ENCODE measurements at regions not wholly inside any gene's neighbourhood (a gene's known extent, or its start where the extent isn't known, plus 50 kb on each side); places are given as distances from the start of the nearest gene placed in this dataset.
"Not testable (repeated sequence)": the region's sequence is repeated elsewhere in the genome, so short reads cannot be mapped to it uniquely, and the experiment has no call there.

DNA sequence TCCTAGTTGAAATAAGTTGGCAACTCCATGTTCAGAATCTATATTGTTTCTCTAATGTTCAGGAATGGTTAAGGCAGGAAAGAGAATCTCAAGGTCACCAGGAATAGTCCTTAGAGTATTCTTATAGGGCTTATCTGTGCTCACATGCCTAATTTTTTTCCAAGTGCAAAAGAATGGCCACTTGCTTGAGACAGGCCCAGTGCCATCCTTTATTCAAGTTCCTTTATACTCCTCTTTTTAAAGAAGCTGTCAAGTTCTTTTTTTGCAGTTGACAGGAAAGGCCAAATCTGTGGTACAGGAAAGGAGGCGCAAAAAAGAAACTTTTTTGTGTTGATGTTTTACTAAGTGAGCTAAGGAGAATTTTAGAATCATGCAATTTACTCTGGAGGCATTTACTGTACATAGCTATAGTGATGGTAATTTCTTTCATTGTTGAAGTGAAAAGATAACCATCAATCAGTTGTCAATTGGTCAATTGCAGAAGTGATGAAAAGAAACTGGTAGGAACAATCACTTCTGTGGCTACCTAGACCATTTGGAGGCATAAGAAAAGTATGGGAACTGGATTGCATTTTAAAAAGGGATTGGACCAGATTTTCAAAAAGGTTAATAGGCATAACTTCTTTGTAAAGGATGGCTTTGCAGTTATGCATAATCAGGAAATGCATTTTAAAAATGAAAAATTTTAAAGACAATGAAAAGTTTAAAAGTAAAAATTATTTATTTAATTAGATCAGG is 102.5 kb upstream of the SOX2 start:
- DNase-seq (ENCODE audit: low read depth, low spot score): no peak

DNA sequence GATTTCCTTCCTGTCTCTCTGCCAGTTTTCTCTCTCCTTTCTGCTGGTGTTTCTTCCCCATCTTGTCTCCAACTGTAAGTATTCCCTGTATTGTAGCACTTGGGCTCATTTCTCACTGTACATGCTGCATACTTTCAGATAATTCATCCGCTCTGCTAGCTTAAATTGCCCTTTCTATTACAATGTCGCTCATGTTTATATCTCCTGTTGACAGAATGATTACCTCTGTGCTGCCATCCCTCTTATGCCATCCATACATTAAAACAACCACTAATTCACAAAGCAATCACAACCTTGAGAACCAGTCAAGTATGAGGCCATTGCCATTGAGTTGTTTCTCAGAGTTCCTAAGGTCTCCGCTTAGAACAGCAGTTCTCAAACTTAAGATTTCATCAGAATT is 107.5 kb upstream of the SOX2 start:
- no peak for DNase-seq (ENCODE audit: low read depth, low spot score)

DNA sequence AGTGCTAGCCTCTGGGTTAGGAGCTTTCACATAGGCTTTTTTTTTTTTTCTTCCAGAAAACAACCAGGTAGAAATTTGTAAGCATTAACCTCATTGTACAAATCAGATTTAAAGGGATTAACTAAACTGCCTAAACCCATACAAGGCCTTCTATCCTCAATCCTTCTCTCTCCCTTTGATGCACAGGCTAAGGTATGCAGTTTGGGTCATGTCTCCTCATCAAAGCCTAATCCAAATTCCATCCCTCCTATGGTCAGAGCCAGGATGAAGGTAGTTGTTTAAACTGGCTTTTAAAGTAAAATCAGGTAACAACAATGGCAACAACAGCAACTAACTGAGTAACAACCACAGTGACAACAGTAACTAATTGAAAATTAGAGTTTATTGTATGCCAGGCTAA is 115.6 kb upstream of the SOX2 start:
- no peak for DNase-seq (ENCODE audit: low read depth, low spot score)

DNA sequence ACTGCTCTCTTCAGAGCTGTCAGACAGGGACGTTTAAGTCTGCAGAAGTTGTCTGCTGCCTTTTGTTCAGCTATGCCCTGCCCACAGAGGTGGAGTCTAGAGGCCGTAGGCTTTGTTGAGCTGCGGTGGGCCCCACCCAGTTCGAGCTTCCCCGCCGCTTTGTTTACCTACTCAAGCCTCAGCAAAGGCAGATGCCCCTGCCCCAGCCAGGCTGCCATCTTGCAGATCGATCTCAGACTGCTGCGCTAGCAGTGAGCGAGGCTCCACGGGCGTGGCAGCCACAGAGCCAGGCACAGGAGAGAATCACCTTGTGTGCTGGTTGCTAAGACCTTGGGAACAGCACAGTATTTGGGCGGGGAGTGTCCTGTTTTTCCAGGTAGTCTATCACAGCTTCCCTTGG is 120.8 kb upstream of the SOX2 start:
- not testable (repeated sequence) for DNase-seq (ENCODE audit: low read depth, low spot score)

DNA sequence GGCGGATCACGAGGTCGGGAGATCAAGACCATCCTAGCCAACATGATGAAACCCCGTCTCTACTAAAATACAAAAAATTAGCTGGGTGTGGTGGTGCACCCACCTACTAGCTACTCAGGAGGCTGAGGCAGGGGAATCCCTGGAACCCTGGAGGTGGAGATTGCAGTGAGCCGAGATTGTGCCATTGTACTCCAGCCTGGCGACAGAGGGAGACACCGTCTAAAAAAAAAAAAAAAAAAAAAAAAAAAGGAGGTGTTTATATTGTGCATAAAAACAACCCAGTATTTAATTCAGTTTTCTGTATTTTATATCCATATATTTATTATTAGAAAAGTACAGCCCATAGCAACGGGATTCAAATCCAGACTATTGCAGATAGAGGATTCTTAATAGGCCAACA is 129.1 kb upstream of the SOX2 start:
- DNase-seq (ENCODE audit: low read depth, low spot score): no peak

DNA sequence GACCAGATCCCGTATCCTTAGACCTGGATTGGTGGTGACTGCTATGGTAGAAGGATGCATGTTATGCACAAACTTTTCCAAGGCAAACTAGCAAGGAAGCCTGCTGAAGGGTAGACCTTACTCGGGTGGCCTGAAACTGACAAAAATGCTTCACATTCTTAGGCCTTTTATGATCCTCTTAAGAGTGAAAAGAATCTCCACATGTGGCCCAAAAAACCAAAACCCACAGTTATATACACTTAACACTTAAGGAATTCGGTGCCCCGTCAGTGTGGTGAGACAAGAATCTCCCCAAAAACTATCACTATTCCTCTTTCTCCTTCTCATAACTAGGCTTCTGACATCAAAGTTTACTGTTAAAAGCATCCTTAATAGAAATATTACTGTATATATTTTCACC is 130.1 kb upstream of the SOX2 start:
- DNase-seq (ENCODE audit: low read depth, low spot score): no peak

DNA sequence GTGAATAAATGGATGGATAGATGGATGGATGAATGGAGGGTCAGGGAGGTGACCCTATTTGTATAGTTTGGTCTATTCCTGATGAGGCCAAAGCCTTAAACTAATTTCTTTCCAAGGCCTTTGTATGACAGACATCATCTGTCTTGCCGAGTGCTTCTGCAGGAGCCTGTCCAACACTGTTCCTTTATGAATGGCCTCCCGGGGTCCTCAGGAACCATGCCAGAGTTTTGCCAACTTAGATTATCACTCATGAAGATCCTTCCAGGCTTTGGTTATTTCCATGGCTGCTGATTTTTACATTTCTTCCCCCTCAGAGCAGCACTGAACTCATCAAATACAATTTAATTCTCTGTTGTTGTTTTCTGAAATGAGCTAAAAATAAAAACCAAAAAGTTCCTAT is 133.0 kb upstream of the SOX2 start:
- DNase-seq (ENCODE audit: low read depth, low spot score): no peak

DNA sequence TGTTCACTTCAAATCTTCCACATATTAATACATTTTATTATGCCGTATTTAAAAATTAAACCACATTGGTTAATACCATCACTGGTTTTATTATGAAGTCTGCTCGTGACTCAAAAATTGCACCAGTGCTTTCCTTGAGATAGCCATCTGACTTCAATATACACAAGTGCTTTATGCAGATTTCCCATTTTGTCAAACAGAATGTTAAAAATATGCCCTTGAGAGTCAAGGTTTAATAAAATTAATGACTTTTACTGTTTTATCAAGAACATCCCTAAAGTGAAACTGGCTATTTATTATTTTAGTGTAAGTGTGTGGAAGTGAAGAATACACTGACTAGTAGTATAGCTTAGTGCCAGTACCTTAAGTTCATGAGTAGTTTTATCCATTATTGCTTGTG is 139.3 kb upstream of the SOX2 start:
- DNase-seq (ENCODE audit: low read depth, low spot score): no peak

DNA sequence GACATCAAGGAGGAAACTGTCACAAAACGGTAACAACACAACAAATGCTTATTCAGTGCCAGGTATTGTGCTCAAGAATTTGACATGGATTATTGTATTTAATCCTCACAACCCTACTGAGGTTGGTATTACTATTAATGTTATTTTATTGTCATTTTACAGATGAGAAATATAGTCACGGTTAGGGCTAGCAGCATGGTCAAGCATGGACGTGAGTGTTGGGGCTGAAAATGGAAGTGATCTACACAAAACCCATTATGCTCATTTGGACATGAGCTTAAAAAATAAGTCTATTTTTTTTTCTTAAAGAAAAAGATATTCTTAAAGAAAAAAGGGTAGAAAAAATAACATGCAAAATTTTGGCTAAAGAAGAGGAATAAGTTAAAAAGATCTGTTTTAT is 141.3 kb upstream of the SOX2 start:
- no peak for DNase-seq (ENCODE audit: low read depth, low spot score)

DNA sequence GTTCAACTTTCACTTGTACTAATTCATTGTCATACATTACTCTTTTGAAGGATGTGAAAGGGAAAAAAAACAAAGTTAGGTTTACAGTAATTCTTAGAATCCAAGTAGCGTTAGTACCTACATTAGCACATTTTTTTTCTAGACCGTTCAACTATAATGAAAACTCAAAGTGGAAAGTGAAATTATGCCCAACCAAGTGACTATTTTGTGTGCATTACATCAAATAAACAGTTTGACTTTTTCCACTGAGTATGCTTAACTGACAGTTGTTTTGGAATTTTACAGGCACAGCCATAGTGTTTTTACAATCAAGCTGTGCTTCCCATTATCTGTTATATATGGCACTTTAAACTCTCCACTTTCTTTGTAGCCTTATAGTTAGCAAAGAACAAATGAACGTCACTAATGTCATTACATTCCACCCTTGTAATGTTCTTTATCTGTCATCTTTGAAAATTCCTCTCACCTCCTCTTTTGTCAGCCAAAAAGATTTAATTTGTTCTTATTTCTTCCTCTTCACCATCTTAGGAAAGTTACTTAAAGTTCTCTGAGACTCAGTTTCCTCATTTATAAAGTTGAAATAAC is 142.3 kb upstream of the SOX2 start:
- DNase-seq (ENCODE audit: low read depth, low spot score): no peak

DNA sequence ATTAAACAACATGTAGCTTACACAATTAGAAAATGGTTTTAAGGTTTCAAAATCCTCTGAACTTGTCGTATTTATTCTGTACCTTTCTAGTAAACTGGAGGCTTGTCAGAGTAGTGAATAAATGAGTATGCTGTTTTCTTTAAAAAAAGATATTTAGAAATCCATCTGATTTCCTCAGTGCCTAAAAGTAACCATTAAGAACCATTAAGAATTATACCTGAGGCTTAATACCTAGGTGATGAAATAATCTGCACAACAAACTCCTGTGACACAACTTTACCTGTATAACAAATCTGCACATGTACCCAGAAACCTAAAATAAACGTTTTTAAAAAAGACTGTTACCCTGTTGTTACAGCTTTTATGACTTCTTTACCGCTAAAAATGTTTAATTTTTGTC is 143.0 kb upstream of the SOX2 start:
- no peak for DNase-seq (ENCODE audit: low read depth, low spot score)

DNA sequence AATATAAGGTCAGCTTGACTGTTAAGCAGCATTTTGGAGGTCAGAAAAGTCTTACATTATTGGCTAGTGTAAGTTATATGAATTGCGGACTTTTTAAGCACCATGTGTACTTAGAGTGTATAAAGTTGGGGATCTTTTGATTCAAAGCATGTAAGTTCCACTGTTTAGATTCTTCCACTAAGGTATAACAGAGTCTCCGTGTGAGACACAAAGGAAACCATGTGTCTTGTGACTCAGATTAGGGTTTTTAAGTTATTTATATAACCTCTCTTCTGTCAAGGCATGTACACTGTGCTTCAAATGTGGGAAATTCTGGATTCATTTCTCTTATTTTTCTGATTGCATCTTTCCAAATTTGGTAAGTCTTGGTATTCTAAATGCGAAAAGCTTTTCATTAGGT is 143.5 kb upstream of the SOX2 start:
- DNase-seq (ENCODE audit: low read depth, low spot score): no peak

DNA sequence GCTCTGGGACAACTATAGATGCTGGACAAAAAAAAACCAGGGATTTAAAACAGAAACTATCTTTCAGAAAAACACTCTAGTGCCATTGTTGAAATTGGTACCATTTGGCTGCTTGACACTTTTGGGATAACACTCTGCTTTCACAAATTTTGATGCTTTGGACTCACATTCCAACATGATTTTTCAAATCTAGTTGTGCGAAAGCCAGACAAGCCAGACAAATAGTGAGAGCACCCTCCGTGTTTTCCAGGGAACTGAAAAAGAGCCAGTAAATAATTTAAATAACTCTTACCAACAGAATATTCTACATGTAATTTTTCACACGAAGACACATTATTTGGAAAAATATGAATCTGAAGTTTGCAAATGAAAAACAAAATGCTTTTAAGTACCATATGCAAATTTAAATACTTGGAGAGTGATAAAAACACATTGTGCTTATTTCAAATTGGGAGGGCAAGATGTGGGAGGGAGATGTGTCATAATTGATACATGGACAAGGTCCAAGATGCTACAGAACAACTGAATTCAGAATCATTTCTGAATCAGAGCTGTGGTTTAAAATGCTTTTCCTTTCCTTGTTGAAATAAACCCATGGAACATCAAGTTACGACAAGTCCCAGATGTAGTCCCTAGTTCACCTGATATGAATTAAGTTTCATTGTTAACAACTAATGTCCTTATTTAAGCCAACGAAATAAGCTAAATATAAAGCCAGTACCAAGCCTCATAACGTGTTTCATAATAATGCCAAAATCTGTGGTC is 144.2 kb upstream of the SOX2 start:
- no peak for DNase-seq (ENCODE audit: low read depth, low spot score)

DNA sequence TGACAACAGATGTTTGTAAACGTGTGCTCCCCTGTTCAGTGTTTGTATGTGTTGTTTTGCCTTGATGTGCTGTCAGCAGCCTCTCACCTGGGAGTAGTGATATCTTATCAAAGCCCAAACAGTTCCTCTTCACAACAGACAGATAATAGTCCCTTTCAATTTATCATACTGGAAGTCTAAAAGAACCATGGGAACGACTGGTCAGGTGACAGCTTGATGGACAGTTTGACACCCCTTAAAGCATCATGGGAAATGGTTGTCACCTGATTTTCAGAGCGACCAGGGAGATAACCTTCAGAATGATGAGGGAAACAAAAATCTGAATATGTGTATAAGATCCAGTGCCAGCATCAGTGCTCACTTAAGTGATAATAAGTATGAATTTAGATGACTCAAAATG is 146.3 kb upstream of the SOX2 start:
- no peak for DNase-seq (ENCODE audit: low read depth, low spot score)

DNA sequence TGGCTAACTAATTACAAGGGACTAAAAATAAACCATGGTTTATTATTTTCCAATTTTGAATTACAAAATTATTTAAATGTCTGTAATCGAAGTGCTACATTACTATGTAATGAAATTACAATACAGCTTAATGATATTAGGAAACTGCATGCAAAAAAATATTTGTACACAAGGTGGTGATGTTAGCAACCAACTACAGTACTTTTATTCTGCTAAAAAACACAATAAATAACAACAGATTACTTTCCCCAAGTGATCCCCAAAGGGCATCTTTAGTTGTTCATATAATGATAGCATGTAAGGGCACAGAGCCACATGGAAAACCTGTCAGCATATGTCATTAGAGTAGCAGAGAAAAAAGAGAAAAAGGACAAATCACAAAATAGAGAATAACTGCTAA is 147.5 kb upstream of the SOX2 start:
- no peak for DNase-seq (ENCODE audit: low read depth, low spot score)

DNA sequence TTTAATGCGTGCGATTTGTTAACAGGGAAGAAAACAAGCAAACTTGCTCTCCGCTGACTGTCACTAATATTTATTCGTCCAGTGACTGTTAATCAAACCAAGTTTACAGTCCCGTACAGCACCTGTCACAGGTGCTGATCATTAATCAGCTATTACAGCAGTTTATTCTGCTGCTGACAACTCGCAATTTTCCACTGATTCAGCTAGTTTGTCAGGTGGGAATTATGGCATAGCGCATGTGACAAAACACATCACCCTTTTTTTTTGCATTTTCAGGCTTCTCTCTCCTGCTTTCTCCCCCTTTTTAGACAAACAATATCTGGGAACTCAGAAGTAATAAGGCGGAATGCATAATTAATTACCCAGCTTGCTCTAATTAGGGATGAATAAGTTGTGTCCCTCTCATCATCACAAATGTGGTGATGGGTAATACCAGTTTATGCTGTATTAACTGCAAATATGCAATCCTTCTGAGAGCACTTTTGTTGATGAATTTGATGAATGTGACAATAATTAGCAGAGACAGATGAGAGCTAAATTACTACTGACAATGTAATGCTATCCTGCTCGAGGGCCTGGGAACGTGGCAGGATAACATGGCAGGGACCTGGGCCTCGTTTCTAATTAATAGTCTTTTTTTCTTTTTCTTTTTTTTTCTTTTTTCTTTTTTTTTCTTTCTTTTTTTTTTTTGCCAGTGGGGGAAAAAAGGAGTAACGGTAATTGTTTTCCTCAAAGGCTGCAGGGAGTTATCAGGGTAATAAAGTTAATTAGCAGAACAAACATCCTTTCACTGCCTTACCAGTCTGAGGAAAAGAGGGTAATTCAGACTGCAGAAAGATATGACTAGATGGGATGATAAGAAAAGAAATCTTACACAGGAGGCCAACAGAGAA is 150.3 kb upstream of the SOX2 start:
- DNase-seq (ENCODE audit: low read depth, low spot score): no peak

DNA sequence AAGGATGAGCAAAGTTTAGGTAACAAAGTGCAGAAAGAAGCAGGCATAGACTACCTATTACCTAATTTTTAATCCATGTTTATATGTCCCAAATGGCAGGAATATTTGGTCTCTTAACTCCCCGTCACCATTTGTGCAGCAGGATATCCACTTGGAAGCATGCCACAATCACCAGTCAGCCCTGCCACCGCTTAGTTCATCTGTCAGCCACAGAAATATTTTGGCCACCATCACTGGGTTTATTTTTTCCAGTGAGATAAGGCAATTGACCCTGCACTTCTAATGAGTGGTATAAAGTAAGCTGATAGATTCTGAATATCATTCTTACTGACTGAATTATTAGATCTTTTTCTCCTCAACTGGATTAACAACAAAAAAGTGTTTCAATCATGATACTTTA is 152.9 kb upstream of the SOX2 start:
- DNase-seq (ENCODE audit: low read depth, low spot score): no peak

DNA sequence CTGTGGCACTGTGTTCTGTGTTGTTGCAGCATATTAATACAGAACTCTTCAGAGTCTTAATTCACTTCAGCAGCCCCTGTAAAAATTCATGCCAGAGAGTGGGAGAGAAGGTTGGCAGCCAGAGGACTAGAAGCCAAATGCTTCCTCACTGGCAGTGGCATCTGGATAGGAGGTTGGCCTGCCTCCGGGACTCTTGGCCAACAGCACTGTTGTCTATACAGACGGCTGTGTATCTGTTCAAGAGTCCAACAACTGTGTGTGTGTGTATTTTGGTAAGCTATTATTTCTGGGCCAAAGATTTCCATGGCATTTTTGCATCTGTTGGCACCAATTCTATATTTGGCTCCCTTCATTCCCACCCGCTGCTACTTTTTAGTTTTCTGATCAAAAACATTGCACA is 156.0 kb upstream of the SOX2 start:
- no peak for DNase-seq (ENCODE audit: low read depth, low spot score)

DNA sequence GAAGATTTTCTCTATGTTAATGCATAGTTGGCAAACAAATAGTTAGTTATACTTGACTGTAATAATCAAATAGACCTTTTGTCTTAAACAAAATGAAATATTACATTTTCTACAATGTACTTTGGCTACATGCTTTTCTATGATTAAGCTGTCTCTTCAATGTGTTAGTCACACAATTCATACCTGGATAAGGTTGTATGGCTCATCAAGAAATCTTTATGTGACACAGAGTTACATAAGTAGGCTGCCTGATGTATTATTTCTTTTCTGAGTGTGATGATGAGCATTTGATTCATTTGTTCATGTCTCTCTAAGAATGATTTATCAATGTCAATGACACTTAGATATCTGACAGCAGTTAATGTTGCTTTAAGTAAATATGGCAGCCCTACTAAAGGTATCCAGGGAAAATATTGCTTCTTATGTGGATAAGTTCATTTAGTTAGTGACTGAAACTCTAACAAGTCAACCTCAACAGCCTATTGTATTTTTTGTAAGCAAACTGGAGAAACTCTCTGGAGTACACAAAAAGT is 157.4 kb upstream of the SOX2 start:
- DNase-seq (ENCODE audit: low read depth, low spot score): no peak

DNA sequence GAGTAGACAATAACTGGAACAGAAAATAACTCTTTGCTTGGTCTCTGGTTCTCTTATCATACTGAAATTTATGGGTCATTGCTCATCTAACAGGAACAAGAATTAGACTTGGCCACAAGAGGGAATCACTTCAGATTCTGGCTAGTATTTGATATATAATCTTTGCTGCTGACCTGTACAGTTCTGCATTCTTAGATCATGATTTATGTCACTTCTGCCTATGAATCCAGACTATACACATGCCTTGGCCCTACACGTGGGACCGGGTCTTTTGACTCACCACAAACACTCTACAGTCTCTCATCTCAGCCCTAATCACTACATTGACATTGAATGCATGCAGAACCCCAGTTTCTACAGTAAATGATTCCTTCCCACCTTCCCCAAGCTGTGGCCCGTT is 162.5 kb upstream of the SOX2 start:
- DNase-seq (ENCODE audit: low read depth, low spot score): no peak

DNA sequence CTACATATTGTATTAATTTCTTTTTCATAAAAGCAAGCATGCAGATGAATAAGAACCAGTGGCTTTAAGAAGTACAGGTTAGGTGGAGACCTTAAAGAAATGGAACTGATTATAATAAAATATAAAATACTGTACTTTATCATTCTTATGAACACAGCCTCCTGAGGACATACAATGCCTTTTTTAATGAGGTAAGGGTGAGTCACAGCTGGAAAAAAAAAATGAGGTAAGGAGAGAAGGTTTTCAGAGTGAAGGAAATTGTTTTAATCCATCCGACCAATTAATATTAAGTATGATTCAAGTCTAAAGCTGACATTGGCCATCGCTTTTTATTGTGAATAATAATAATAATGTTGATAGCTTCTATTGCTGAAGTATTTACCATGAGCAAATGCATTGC is 170.3 kb upstream of the SOX2 start:
- DNase-seq (ENCODE audit: low read depth, low spot score): no peak

DNA sequence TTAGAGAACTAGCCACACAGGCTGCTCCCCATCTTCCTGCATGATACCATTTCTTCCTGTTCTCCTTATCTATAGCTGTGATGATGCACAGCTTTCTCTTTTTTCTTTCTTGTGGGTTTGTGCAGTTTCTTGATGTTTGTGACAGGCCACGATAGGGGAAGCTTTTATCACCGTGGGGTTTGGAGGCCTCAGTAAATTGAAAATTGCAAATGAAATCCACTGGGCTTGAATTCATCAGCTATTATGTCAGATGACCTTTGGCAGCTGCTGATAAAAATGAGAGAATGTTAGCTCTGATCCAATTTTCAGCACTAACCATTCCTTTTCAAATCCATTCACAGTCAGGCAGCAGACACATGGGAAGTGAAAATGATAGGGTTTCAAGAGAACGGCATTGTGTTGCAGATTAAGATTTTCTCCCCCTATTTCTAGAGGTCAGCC is 176.9 kb upstream of the SOX2 start:
- DNase-seq (ENCODE audit: low read depth, low spot score): no peak

Data from pulmonary artery endothelial cell (primary cell).